Amygdala (tissue), 56 donors: ENCODE measurements at regions not wholly inside any gene's neighbourhood (a gene's known extent, or its start where the extent isn't known, plus 50 kb on each side); places are given as distances from the start of the nearest gene placed in this dataset.

Experiments used
- DNase-seq, 56 donors: peaks; one replicate each; lab custom pipeline; 2025; lab: John Stamatoyannopoulos, UW

DNA sequence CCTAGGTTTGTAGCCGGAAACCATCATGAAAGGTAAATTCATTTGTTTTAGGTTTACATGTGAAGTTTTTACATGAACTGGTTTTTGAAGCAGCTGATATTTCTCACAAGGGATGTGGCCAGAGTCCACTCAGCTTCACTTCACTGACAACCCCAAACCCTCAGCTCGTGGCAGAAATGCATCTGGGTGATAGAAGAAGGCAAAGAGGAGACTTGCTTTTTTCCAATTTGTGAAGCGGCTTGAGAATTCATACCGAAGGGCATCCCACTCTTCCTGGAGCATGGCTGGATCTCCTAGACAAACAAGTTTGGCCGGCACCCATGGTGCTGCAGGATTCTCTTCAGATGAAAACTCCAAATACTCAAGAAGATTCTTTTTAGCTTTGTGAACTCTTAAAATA is 392.8 kb upstream of the CNR1 start:
- DNase-seq: no peak

- DNase-seq: no peak
Measured at GRCh38 chr6:88556663-88557062, 390.5 kb upstream of the CNR1 start.

DNA sequence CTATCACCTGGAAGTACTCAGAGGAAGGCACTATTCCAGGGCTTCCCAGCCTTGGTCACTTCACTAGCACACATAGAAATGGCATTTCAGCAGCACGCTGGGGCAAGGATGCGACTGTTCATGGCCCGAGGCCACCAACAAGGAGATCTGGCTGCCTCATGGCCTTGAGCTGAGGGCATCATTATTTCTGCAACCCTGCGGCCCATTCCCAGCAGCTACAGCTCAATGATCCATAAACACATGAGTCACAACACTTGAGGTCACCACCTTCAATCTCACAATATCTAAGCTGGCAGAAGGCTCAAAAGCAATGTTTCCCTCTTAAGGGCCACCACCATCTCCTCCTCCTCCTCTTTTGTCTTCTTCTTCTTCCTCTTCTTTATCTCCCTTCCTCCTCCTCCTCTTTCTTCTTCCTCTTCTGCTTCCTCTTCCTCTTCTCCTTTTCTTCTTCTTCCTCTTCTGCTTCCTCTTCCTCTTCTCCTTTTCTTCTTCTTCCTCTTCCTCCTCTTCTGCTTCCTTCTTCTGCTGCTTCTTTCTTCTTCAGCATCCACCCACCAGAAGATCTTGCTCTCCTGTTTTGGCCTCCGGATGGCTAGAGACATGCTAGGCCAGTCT is 382.9 kb upstream of the CNR1 start:
- DNase-seq: no peak

DNA sequence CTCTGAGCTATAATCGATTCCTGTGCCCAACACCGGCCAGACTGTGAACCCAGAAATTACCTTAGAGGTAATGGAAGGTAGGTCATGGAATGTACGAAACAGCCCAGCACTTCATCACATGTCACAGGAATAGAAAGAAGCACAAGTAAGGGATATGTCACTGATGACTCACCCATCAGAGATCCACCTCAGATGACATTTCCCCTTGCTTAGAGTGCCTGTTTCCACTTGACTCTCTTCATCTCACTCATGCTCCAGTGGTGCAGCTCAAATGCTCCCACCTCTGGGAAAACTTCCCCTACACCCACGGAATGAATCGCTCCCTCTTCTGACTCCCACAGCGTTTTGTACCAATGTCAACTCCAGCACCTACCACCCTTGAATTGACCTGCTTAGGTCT is 381.6 kb upstream of the CNR1 start:
- DNase-seq: no peak

DNA sequence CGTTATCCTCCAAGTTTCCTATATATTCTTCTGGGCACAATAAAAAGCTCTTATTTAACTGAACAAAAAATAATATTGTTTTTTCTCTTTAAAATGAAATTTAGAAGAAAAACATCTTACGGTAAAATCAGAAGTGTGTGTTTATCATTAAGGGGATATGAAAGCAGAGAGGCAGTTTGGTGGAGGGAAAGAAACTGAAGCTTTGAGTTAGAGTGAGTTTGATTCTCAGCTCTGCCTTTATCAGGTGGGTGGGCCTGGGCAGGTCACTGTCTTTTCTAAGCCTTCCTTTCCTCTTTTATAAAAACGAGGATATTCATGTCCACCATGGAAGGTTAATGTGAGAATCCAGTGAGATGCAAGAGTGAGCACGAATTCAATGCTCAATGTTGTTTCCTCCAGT is 379.8 kb upstream of the CNR1 start:
- DNase-seq: no peak

- no peak for DNase-seq
Measured at GRCh38 chr6:88544986-88545612, 379.0 kb upstream of the CNR1 start.

GRCh38 chr6:88539295-88539764 is 373.2 kb upstream of the CNR1 start:
- DNase-seq: peak in 1 of 56 donors; percentile 4

GRCh38 chr6:88538840-88539239 is 372.7 kb upstream of the CNR1 start:
- DNase-seq: no peak

- DNase-seq: no peak
Measured at GRCh38 chr6:88538130-88538706, 372.1 kb upstream of the CNR1 start.

- no peak for DNase-seq
Measured at GRCh38 chr6:88536071-88536625, 370.0 kb upstream of the CNR1 start.

DNA sequence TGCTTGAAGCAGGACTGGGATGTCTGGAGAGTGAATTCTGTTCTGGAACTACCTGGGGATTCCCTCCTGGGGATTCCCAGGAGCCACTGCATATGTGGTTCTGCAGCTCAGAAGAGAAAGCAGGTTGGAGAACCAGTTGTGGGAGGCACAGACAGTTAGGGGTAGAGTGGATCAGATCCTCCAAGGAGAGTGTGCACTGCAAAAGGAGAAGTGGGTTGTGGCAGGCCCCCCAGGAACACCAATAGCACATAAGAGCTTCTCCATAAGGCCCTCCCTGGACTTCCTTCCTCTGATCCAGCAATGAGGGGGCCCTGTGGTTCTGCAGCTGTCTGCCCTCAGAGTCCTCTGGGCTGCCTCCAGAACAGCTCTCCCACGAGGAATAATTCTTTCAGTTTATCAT is 369.2 kb upstream of the CNR1 start:
- no peak for DNase-seq

DNA sequence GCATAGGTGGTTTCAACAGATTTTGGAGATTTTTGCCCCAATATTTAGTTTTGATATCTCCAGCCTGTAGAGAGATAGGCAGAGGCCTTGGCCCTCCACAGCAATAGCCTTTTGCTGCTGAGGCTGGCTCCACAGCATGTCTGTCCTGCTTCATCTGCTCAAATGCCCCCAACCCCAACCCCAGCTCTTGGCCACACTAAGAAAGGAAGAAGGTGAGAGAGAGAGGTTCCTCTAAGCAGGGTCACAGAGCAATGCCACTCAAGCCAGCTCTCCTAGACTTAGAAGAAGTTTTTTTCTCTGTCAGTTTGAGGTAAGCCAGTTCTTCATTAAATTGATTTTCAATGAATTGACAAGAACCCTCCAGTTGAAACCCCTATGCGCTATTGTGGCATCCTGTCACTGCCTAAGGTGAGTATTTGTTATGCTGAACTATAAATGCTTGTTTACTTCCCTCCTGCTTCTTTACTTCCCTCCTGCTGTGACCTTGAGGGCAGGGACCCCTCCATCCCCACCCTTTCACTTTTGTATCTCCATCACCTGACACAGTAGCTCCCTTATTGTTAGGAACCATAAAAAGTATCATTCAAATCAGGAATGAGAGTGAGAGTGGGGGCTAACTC is 366.2 kb upstream of the CNR1 start:
- DNase-seq: no peak

- DNase-seq: no peak
Measured at GRCh38 chr6:88529726-88530125, 363.6 kb upstream of the CNR1 start.

DNA sequence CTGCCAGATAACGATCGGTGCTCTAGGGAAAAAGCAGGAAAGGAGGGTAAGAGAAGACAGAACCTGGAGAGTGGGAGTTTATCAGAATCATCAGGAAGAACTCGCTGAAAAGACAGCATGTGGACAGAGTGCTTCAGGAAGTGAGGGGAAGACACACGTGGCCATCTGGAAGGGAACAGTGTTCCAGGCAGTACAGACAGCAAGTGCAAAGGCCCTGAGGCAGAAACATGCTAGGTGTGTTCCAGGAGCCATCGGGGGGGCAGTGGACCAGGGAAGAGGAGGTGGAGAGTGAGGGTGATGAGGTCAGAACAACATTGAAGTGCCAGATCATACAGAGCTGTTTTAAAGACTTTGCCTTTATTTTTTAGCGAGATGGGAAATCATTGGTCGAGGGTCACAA is 354.3 kb upstream of the CNR1 start:
- DNase-seq: no peak

GRCh38 chr6:88520017-88520338 is 353.8 kb upstream of the CNR1 start:
- no peak for DNase-seq

- no peak for DNase-seq
Measured at GRCh38 chr6:88519301-88520016, 353.3 kb upstream of the CNR1 start.

DNA sequence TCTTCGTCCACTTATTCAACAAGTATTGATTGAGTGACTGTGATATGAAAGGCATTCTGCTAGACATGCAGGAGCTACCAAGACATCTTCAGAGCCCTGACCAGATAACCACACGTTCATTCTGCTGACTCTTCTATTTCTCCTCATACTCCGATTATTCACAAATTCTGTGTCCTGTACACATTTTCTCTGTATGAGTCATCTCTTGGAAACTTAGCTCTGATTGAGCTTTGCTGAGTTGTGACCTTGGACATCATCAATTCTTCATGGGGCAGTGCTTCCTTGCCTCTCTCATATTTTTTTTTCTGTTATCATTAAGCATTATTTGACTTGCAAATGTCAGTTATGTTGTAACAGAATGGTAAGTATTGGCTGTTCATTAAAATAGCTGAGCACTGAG is 351.6 kb upstream of the CNR1 start:
- no peak for DNase-seq

DNA sequence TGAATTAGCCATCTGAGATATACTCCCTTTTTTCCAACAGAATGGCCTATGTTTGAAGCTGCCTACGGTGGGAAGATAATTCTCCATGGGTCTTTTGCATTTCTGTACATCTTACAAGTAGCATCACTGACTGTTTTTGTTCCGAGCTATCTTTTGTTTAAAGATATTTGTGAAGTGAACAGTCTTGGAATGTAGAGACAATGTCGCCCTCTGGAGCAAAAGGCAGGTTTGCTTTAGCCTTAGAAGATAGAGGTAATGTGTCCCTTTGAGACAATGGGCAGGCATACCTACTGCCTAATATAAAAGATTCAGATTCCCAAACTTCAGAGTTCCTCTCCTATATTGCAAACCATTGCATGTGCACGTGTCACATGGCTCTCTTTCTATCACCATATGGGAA is 347.8 kb upstream of the CNR1 start:
- no peak for DNase-seq

DNA sequence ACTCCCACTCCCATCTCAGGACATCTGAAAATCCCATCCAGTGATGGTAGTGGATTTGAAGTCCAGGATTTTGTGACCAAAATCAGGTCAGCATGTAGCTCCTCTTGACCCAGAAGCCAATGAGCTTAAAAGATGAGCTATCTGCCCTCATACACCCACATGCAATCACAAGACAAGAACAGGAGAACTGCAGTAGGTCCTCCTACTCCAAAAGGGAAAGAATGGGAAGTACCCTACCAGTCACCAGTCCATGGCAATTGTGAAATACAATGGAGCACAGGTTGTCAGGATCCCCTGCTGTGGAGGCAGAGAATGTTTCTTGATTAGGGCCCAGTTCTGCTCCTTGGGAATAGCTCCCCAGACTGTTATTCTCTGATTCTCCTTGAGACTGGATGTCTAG is 347.3 kb upstream of the CNR1 start:
- no peak for DNase-seq

DNA sequence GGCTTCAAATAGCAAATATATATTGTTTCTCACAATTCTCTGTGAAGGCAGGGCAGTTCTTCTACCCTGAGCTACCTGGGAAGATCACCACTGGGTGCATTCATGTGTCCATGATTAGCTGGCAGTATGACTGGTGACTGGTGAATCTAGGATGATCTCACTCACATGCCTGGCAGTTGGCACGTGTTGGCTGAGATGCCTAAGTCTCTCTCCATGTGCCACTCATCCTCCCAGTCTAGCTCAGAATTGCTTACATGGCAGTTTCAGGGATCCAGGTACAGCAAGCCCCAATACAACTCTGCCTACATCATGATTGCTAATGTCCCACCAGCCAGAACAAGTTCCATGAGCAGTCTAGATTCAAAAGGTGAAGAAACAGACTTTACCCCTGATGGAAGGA is 346.8 kb upstream of the CNR1 start:
- no peak for DNase-seq

GRCh38 chr6:88502391-88502790 is 336.2 kb upstream of the CNR1 start:
- no peak for DNase-seq
